ENCODE measurements at regions not wholly inside any gene's neighbourhood (a gene's known extent, or its start where the extent isn't known, plus 50 kb on each side); places are given as distances from the start of the nearest gene placed in this dataset.

- no peaks in the 10 kb centered on the region for H3K9me3 Mint-ChIP-seq
- no peak for ATAC-seq (replicated peaks)
- H3K4me1 Mint-ChIP-seq, result peaks cover 4 to 10% of the 10 kb centered on the region in 2 donors
- DNase-seq, result no peak
- peak overlapping the region in 1 of 2 donors; percentile 44 for H3K4me3 Mint-ChIP-seq
- H3K27ac Mint-ChIP-seq, result no peak overlapping the region
- H3K27me3 Mint-ChIP-seq, result peaks cover 28% of the 10 kb centered on the region in 2 donors
- no peaks in the 10 kb centered on the region for H3K36me3 Mint-ChIP-seq
Measured at GRCh38 chr10:128211064-128211504, 84.9 kb upstream of the MKI67 start.

- Mint-ChIP-seq H3K36me3 (no peaks in the 10 kb centered on the region), H3K27ac (no peak overlapping the region), H3K9me3 (no peaks in the 10 kb centered on the region), H3K27me3 (peaks cover 17 to 21% of the 10 kb centered on the region in 2 donors), H3K4me1 (peaks cover 5 to 10% of the 10 kb centered on the region in 2 donors), H3K4me3 (peak overlapping the region; percentile 71 to 75)
- peak; percentile 80 for DNase-seq
- peak; percentile 89 to 91 for ATAC-seq (replicated peaks)
Measured at GRCh38 chr10:128211953-128212727, 85.9 kb upstream of the MKI67 start.

- Mint-ChIP-seq H3K4me1 (peaks cover 5 to 10% of the 10 kb centered on the region in 2 donors), H3K9me3 (no peaks in the 10 kb centered on the region), H3K27ac (no peak overlapping the region), H3K4me3 (no peak overlapping the region), H3K36me3 (no peaks in the 10 kb centered on the region), H3K27me3 (peaks cover 10 to 21% of the 10 kb centered on the region in 2 donors)
- no peak for DNase-seq
- ATAC-seq (replicated peaks), result no peak
Measured at GRCh38 chr10:128213156-128213555, 86.9 kb upstream of the MKI67 start.

GRCh38 chr10:128215733-128216132 is 89.5 kb upstream of the MKI67 start:
- no peaks in the 10 kb centered on the region for H3K36me3 Mint-ChIP-seq
- peaks cover 10 to 24% of the 10 kb centered on the region in 2 donors for H3K27me3 Mint-ChIP-seq
- H3K9me3 Mint-ChIP-seq, result no peaks in the 10 kb centered on the region
- DNase-seq (no peak), ATAC-seq (replicated peaks) (no peak)
- no peak overlapping the region for H3K27ac Mint-ChIP-seq
- H3K4me1 Mint-ChIP-seq, result peaks cover 5 to 10% of the 10 kb centered on the region in 2 donors
- H3K4me3 Mint-ChIP-seq, result no peak overlapping the region

- Mint-ChIP-seq H3K27ac (no peak overlapping the region), H3K36me3 (no peaks in the 10 kb centered on the region), H3K4me3 (no peak overlapping the region), H3K27me3 (peaks cover 18 to 29% of the 10 kb centered on the region in 2 donors), H3K9me3 (no peaks in the 10 kb centered on the region), H3K4me1 (peaks cover 11 to 14% of the 10 kb centered on the region in 2 donors)
- ATAC-seq (replicated peaks) (no peak), DNase-seq (no peak)
Measured at GRCh38 chr10:128217136-128217535, 90.9 kb upstream of the MKI67 start.

GRCh38 chr10:128218161-128218560 is 91.9 kb upstream of the MKI67 start:
- no peak for ATAC-seq (replicated peaks)
- Mint-ChIP-seq H3K4me3 (no peak overlapping the region), H3K9me3 (no peaks in the 10 kb centered on the region), H3K27me3 (peaks cover 9 to 22% of the 10 kb centered on the region in 2 donors), H3K4me1 (peaks cover 11% of the 10 kb centered on the region in 2 donors), H3K27ac (no peak overlapping the region), H3K36me3 (no peaks in the 10 kb centered on the region)
- no peak for DNase-seq

- Mint-ChIP-seq H3K27ac (no peak overlapping the region), H3K9me3 (no peaks in the 10 kb centered on the region), H3K4me1 (peaks cover 11% of the 10 kb centered on the region in 2 donors), H3K36me3 (no peaks in the 10 kb centered on the region), H3K27me3 (peaks cover 9 to 22% of the 10 kb centered on the region in 2 donors), H3K4me3 (no peak overlapping the region)
- ATAC-seq (replicated peaks) (no peak), DNase-seq (no peak)
Measured at GRCh38 chr10:128219295-128219694, 93.1 kb upstream of the MKI67 start.

- Mint-ChIP-seq H3K4me1 (peaks cover 11% of the 10 kb centered on the region in 2 donors), H3K27ac (no peak overlapping the region), H3K36me3 (no peaks in the 10 kb centered on the region), H3K4me3 (no peak overlapping the region), H3K9me3 (peaks cover 0 to under 1% of the 10 kb centered on the region in 2 donors), H3K27me3 (peaks cover 9 to 22% of the 10 kb centered on the region in 2 donors)
- no peak for DNase-seq
- ATAC-seq (replicated peaks), result no peak
Measured at GRCh38 chr10:128220021-128220420, 93.8 kb upstream of the MKI67 start.

- Mint-ChIP-seq H3K4me1 (peaks cover 11% of the 10 kb centered on the region in 2 donors), H3K4me3 (peak overlapping the region in 1 of 2 donors; percentile 14)
- no peak for ATAC-seq (replicated peaks)
Measured at GRCh38 chr10:128221117-128221516, 94.9 kb upstream of the MKI67 start.

GRCh38 chr10:128221807-128222206 is 95.6 kb upstream of the MKI67 start:
- no peak for DNase-seq
- Mint-ChIP-seq H3K4me1 (peaks cover 11% of the 10 kb centered on the region in 2 donors), H3K36me3 (peaks cover 0 to 2% of the 10 kb centered on the region in 2 donors), H3K4me3 (no peak overlapping the region), H3K9me3 (peaks cover 0 to 3% of the 10 kb centered on the region in 2 donors), H3K27me3 (peaks cover 9 to 32% of the 10 kb centered on the region in 2 donors), H3K27ac (no peak overlapping the region)
- ATAC-seq (replicated peaks), result no peak

More at GRCh38 chr10:128221117-128221516, 94.9 kb upstream of the MKI67 start:
- DNase-seq, result no peak
- Mint-ChIP-seq H3K27ac (no peak overlapping the region), H3K27me3 (peaks cover 9 to 25% of the 10 kb centered on the region in 2 donors), H3K36me3 (peaks cover 0 to 2% of the 10 kb centered on the region in 2 donors), H3K9me3 (peaks cover 0 to 3% of the 10 kb centered on the region in 2 donors)

- Mint-ChIP-seq H3K27ac (no peak overlapping the region), H3K4me3 (no peak overlapping the region), H3K27me3 (peaks cover 9 to 33% of the 10 kb centered on the region in 2 donors), H3K36me3 (peaks cover 0 to 2% of the 10 kb centered on the region in 2 donors), H3K4me1 (peaks cover 9 to 11% of the 10 kb centered on the region in 2 donors), H3K9me3 (peaks cover 0 to 3% of the 10 kb centered on the region in 2 donors)
- ATAC-seq (replicated peaks), result no peak
- DNase-seq, result no peak
Measured at GRCh38 chr10:128222332-128222849, 96.2 kb upstream of the MKI67 start.

- no peak overlapping the region for H3K27ac Mint-ChIP-seq
- ATAC-seq (replicated peaks) (peak in 1 of 2 donors; percentile 54), DNase-seq (no peak)
- peaks cover 10 to 13% of the 10 kb centered on the region in 2 donors for H3K9me3 Mint-ChIP-seq
- peaks cover 4 to 5% of the 10 kb centered on the region in 2 donors for H3K36me3 Mint-ChIP-seq
- H3K4me1 Mint-ChIP-seq, result no peaks in the 10 kb centered on the region
- H3K27me3 Mint-ChIP-seq, result peaks cover 20 to 31% of the 10 kb centered on the region in 2 donors
- H3K4me3 Mint-ChIP-seq, result no peak overlapping the region
Measured at GRCh38 chr10:128230401-128230800, 104.2 kb upstream of the MKI67 start.

- no peak overlapping the region for H3K27ac Mint-ChIP-seq
- DNase-seq (no peak), ATAC-seq (replicated peaks) (no peak)
- no peak overlapping the region for H3K4me3 Mint-ChIP-seq
- H3K9me3 Mint-ChIP-seq, result peaks cover 10 to 13% of the 10 kb centered on the region in 2 donors
- H3K4me1 Mint-ChIP-seq, result no peaks in the 10 kb centered on the region
- H3K27me3 Mint-ChIP-seq, result peaks cover 13 to 16% of the 10 kb centered on the region in 2 donors
- peaks cover 4 to 5% of the 10 kb centered on the region in 2 donors for H3K36me3 Mint-ChIP-seq
Measured at GRCh38 chr10:128233422-128233821, 107.2 kb upstream of the MKI67 start.

GRCh38 chr10:128237710-128238109 is 111.5 kb upstream of the MKI67 start:
- Mint-ChIP-seq H3K27me3 (peaks cover 9 to 16% of the 10 kb centered on the region in 2 donors), H3K9me3 (peaks cover 9 to 13% of the 10 kb centered on the region in 2 donors), H3K4me1 (no peaks in the 10 kb centered on the region), H3K36me3 (peaks cover 4 to 5% of the 10 kb centered on the region in 2 donors), H3K4me3 (no peak overlapping the region), H3K27ac (no peak overlapping the region)
- DNase-seq (no peak), ATAC-seq (replicated peaks) (no peak)

GRCh38 chr10:128241023-128241422 is 114.8 kb upstream of the MKI67 start:
- Mint-ChIP-seq H3K4me3 (no peak overlapping the region), H3K36me3 (no peaks in the 10 kb centered on the region), H3K27ac (no peak overlapping the region), H3K4me1 (no peaks in the 10 kb centered on the region), H3K9me3 (no peaks in the 10 kb centered on the region), H3K27me3 (peaks cover 0 to 6% of the 10 kb centered on the region in 2 donors)
- ATAC-seq (replicated peaks), result no peak
- DNase-seq, result no peak

Data from stimulated activated naive B cell treated with anti-CD40 and anti-IgM and Interleukin-4, amounts not matched to agents 10 μg/mL and 1 μg/mL and 100 μg/mL, for 72 hours (primary cell).